Effector memory CD8-positive, alpha-beta T cell (primary cell): ENCODE measurements at regions not wholly inside any gene's neighbourhood (a gene's known extent, or its start where the extent isn't known, plus 50 kb on each side); places are given as distances from the start of the nearest gene placed in this dataset.

Experiments
- ATAC-seq: fragments of 150-1000 bp; cut with Tn5 transposase; replicated peaks from 2 replicates; pipeline ENCODE4 v1.10.0; 2021; ENCODE audit warnings: mild to moderate bottlenecking, moderate library complexity
- DNase-seq, 3 experiments: peaks; one replicate each; pipeline ENCODE4 v3.0.0; 2021
- H3K27ac Mint-ChIP-seq, 2 donors: one replicate each; pipeline ENCODE4 v1.8.0; 2022; ENCODE audit warnings: mild to moderate bottlenecking in 2 of 2, mixed read lengths in 2 of 2, moderate library complexity in 2 of 2
- H3K27me3 Mint-ChIP-seq, 2 donors: one replicate each; pipeline ENCODE4 v1.8.0; 2022; ENCODE audit warnings: mixed read lengths in 2 of 2
- H3K36me3 Mint-ChIP-seq: one replicate; pipeline ENCODE4 v1.8.0; 2022; ENCODE audit warnings: mild to moderate bottlenecking, moderate library complexity, mixed read lengths; ENCODE audit not compliant: insufficient read depth
- H3K4me1 Mint-ChIP-seq, 2 donors: one replicate each; pipeline ENCODE4 v1.8.0; 2022; ENCODE audit warnings: low read depth in 2 of 2, mixed read lengths in 2 of 2
- H3K4me3 Mint-ChIP-seq, 2 donors: one replicate each; pipeline ENCODE4 v1.8.0; 2022; ENCODE audit warnings: mild to moderate bottlenecking in 2 of 2, mixed read lengths in 2 of 2, moderate library complexity in 2 of 2
- H3K9me3 Mint-ChIP-seq, 2 donors: one replicate each; pipeline ENCODE4 v1.8.0; 2022; ENCODE audit warnings: mixed read lengths in 2 of 2

- H3K36me3 Mint-ChIP-seq: no peaks in the 10 kb centered on the region
- DNase-seq (no peak), ATAC-seq (no peak)
- peaks cover 0 to 3% of the 10 kb centered on the region in 2 donors for H3K9me3 Mint-ChIP-seq
- no peak overlapping the region for H3K4me3 Mint-ChIP-seq
- no peak overlapping the region for H3K27ac Mint-ChIP-seq
- H3K27me3 Mint-ChIP-seq: no peaks in the 10 kb centered on the region
- no peaks in the 10 kb centered on the region for H3K4me1 Mint-ChIP-seq
These were observed 148.2 kb downstream of the RWDD3 start for GRCh38 chr1:95382000-95382786.

GRCh38 chr1:95383111-95383510 lies 149.1 kb downstream of the RWDD3 start:
- Mint-ChIP-seq H3K27ac (no peak overlapping the region), H3K27me3 (no peaks in the 10 kb centered on the region), H3K4me3 (no peak overlapping the region), H3K9me3 (peaks cover 0 to 3% of the 10 kb centered on the region in 2 donors), H3K36me3 (no peaks in the 10 kb centered on the region), H3K4me1 (no peaks in the 10 kb centered on the region)
- ATAC-seq (no peak), DNase-seq (no peak)

- no peaks in the 10 kb centered on the region for H3K27me3 Mint-ChIP-seq
- H3K27ac Mint-ChIP-seq: no peak overlapping the region
- no peaks in the 10 kb centered on the region for H3K36me3 Mint-ChIP-seq
- H3K9me3 Mint-ChIP-seq: peaks cover 0 to 3% of the 10 kb centered on the region in 2 donors
- ATAC-seq (no peak), DNase-seq (no peak)
- H3K4me3 Mint-ChIP-seq: no peak overlapping the region
- no peaks in the 10 kb centered on the region for H3K4me1 Mint-ChIP-seq
These were observed 150.6 kb downstream of the RWDD3 start for GRCh38 chr1:95384567-95384966.

GRCh38 chr1:95386371-95386770 lies 152.4 kb downstream of the RWDD3 start:
- ATAC-seq (no peak), DNase-seq (no peak)
- Mint-ChIP-seq H3K4me3 (no peak overlapping the region), H3K36me3 (no peaks in the 10 kb centered on the region), H3K27me3 (no peaks in the 10 kb centered on the region), H3K27ac (no peak overlapping the region), H3K9me3 (no peaks in the 10 kb centered on the region), H3K4me1 (no peaks in the 10 kb centered on the region)

GRCh38 chr1:95386915-95387314 lies 152.9 kb downstream of the RWDD3 start:
- H3K4me1 Mint-ChIP-seq: no peaks in the 10 kb centered on the region
- ATAC-seq: no peak
- H3K27ac Mint-ChIP-seq: no peak overlapping the region
- no peak for DNase-seq
- H3K4me3 Mint-ChIP-seq: no peak overlapping the region
- no peaks in the 10 kb centered on the region for H3K36me3 Mint-ChIP-seq
- no peaks in the 10 kb centered on the region for H3K9me3 Mint-ChIP-seq
- no peaks in the 10 kb centered on the region for H3K27me3 Mint-ChIP-seq

- no peaks in the 10 kb centered on the region for H3K36me3 Mint-ChIP-seq
- H3K27ac Mint-ChIP-seq: no peak overlapping the region
- no peaks in the 10 kb centered on the region for H3K9me3 Mint-ChIP-seq
- DNase-seq (no peak), ATAC-seq (no peak)
- no peaks in the 10 kb centered on the region for H3K27me3 Mint-ChIP-seq
- peaks cover 0 to 1% of the 10 kb centered on the region in 2 donors for H3K4me1 Mint-ChIP-seq
- H3K4me3 Mint-ChIP-seq: no peak overlapping the region
These were observed 154.0 kb downstream of the RWDD3 start for GRCh38 chr1:95388031-95388430.

GRCh38 chr1:95393434-95393833 lies 159.4 kb downstream of the RWDD3 start:
- H3K4me3 Mint-ChIP-seq: no peak overlapping the region
- no peaks in the 10 kb centered on the region for H3K9me3 Mint-ChIP-seq
- DNase-seq: no peak
- no peaks in the 10 kb centered on the region for H3K27me3 Mint-ChIP-seq
- no peak overlapping the region for H3K27ac Mint-ChIP-seq
- H3K36me3 Mint-ChIP-seq: no peaks in the 10 kb centered on the region
- peaks cover 0 to 1% of the 10 kb centered on the region in 2 donors for H3K4me1 Mint-ChIP-seq
- ATAC-seq: no peak

- no peaks in the 10 kb centered on the region for H3K36me3 Mint-ChIP-seq
- DNase-seq: no peak
- no peaks in the 10 kb centered on the region for H3K27me3 Mint-ChIP-seq
- no peak overlapping the region for H3K27ac Mint-ChIP-seq
- peaks cover 0 to 1% of the 10 kb centered on the region in 2 donors for H3K4me1 Mint-ChIP-seq
- H3K9me3 Mint-ChIP-seq: peaks cover 0 to 3% of the 10 kb centered on the region in 2 donors
- no peak overlapping the region for H3K4me3 Mint-ChIP-seq
- no peak for ATAC-seq
These were observed 162.5 kb downstream of the RWDD3 start for GRCh38 chr1:95396557-95396956.

GRCh38 chr1:95402780-95403179 lies 168.8 kb downstream of the RWDD3 start:
- no peak for ATAC-seq
- Mint-ChIP-seq H3K4me3 (no peak overlapping the region), H3K27me3 (peaks cover 0 to 9% of the 10 kb centered on the region in 2 donors), H3K4me1 (no peaks in the 10 kb centered on the region), H3K27ac (no peak overlapping the region), H3K9me3 (peaks cover 12% of the 10 kb centered on the region in 2 donors), H3K36me3 (no peaks in the 10 kb centered on the region)
- no peak for DNase-seq

GRCh38 chr1:95406279-95406678 lies 172.3 kb downstream of the RWDD3 start:
- H3K4me1 Mint-ChIP-seq: no peaks in the 10 kb centered on the region
- H3K27me3 Mint-ChIP-seq: peaks cover 0 to 10% of the 10 kb centered on the region in 2 donors
- no peak overlapping the region for H3K4me3 Mint-ChIP-seq
- DNase-seq: no peak
- no peak for ATAC-seq
- no peak overlapping the region for H3K27ac Mint-ChIP-seq
- H3K9me3 Mint-ChIP-seq: peaks cover 9 to 12% of the 10 kb centered on the region in 2 donors
- no peaks in the 10 kb centered on the region for H3K36me3 Mint-ChIP-seq

GRCh38 chr1:95407131-95407885 lies 173.3 kb downstream of the RWDD3 start:
- no peak overlapping the region for H3K4me3 Mint-ChIP-seq
- H3K4me1 Mint-ChIP-seq: no peaks in the 10 kb centered on the region
- peaks cover 0 to 10% of the 10 kb centered on the region in 2 donors for H3K27me3 Mint-ChIP-seq
- H3K36me3 Mint-ChIP-seq: no peaks in the 10 kb centered on the region
- no peak for ATAC-seq
- DNase-seq: no peak
- no peak overlapping the region for H3K27ac Mint-ChIP-seq
- peaks cover 9 to 12% of the 10 kb centered on the region in 2 donors for H3K9me3 Mint-ChIP-seq

- DNase-seq (no peak), ATAC-seq (no peak)
- peaks cover 0 to 10% of the 10 kb centered on the region in 2 donors for H3K27me3 Mint-ChIP-seq
- H3K9me3 Mint-ChIP-seq: peaks cover 8 to 10% of the 10 kb centered on the region in 2 donors
- no peaks in the 10 kb centered on the region for H3K36me3 Mint-ChIP-seq
- no peaks in the 10 kb centered on the region for H3K4me1 Mint-ChIP-seq
- no peak overlapping the region for H3K27ac Mint-ChIP-seq
- no peak overlapping the region for H3K4me3 Mint-ChIP-seq
These were observed 173.9 kb downstream of the RWDD3 start for GRCh38 chr1:95407886-95408291.

GRCh38 chr1:95408507-95409136 lies 174.6 kb downstream of the RWDD3 start:
- ATAC-seq: no peak
- Mint-ChIP-seq H3K4me1 (no peaks in the 10 kb centered on the region), H3K36me3 (no peaks in the 10 kb centered on the region), H3K9me3 (peaks cover 1 to 2% of the 10 kb centered on the region in 2 donors), H3K4me3 (no peak overlapping the region), H3K27me3 (peaks cover 0 to 10% of the 10 kb centered on the region in 2 donors), H3K27ac (no peak overlapping the region)
- DNase-seq: no peak
